ENCODE measurements at regions not wholly inside any gene's neighbourhood (a gene's known extent, or its start where the extent isn't known, plus 50 kb on each side); places are given as distances from the start of the nearest gene placed in this dataset.
A peak's percentile ranks its signal among the peaks of the same experiment; 100 is the strongest.

- DNase-seq, result no peak
Measured at GRCh38 chr16:6570530-6570929, 762.1 kb upstream of the RBFOX1 start.

GRCh38 chr16:6562986-6563385 is 769.7 kb upstream of the RBFOX1 start:
- DNase-seq, result no peak

DNA sequence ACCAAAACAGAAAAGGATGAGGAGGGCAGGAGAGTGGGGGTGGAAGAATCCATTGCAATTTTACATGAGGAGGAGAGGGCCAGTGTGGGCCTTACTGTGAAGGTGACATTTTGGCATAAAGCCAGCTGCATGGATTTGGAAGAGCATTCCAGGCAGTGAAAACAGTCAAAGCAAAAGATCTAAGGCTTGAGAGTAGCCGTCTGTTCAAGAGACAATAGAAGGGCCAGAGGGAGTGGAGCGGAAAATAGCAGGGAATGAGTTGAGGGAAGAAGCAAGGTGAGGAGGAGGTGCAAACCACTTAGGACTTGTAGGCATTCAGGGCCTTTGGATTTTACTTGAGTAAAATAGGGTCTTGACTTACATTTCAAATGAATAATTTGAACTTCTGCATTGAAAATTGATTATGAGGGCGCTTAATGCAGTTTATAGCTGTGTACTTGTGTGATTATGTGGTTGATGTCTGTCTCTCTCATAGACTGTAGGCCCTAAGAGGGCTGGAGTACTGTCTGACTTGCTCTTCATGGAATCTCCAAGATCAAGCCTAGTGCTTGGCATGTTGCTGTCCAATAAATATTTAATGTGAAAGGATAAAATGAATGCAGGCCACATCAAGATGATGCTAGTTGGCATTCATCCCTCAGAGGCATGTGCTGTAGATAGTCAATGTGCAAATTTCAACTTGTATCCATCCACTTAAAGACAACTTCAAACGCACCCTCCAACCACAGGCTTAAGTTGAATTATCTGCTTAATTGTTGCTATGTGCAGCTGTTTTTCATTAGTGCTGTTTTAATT is 772.1 kb upstream of the RBFOX1 start:
- DNase-seq, result no peak

- no peak for DNase-seq
Measured at GRCh38 chr16:6558661-6559060, 774.0 kb upstream of the RBFOX1 start.

GRCh38 chr16:6558126-6558525 is 774.5 kb upstream of the RBFOX1 start:
- DNase-seq, result peak; percentile 64

- no peak for DNase-seq
Measured at GRCh38 chr16:6557353-6558023, 775.2 kb upstream of the RBFOX1 start.

- no peak for DNase-seq
Measured at GRCh38 chr16:6549415-6549814, 783.2 kb upstream of the RBFOX1 start.

DNA sequence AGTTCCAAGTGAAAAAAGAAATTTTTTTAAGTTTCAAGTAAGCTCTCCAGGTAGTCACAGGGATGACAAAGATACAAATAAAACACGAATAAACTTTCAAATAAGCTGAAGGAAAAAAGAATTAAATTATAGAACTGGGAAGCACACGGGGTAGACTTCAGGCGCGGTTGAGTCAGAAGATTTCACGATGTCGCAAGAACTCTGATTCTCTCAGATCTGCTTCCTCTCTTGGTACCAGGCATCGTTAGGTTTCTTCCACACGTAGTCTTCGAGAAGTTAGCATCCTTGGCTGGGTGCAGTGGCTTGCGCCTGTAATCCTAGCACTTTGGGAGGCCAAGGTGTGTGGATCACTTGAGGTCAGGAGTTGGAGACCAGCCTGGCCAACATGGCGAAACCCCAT is 784.1 kb upstream of the RBFOX1 start:
- DNase-seq, result no peak

- no peak for DNase-seq
Measured at GRCh38 chr16:6547131-6547530, 785.5 kb upstream of the RBFOX1 start.

- no peak for DNase-seq
Measured at GRCh38 chr16:6545329-6545728, 787.3 kb upstream of the RBFOX1 start.

DNA sequence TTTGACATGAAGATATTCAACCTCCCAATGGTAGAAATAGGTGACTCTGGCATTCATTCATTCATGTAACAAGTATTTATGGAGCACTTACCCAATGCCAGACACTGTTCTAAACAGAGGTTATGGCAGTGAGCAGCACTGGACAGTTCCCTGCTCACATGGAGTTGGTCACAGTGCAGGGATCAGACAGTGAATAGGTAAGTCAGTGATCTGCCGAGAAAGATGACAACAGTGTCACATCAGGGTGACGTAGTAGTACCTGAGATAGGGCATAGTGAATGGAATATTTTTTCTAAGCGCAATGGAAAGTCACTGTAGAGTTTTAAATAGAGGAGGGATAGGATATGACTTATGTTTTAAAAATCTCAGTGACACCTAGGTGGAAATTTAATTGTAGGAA is 791.4 kb upstream of the RBFOX1 start:
- DNase-seq, result no peak

GRCh38 chr16:6536411-6536810 is 796.2 kb upstream of the RBFOX1 start:
- DNase-seq, result no peak

DNA sequence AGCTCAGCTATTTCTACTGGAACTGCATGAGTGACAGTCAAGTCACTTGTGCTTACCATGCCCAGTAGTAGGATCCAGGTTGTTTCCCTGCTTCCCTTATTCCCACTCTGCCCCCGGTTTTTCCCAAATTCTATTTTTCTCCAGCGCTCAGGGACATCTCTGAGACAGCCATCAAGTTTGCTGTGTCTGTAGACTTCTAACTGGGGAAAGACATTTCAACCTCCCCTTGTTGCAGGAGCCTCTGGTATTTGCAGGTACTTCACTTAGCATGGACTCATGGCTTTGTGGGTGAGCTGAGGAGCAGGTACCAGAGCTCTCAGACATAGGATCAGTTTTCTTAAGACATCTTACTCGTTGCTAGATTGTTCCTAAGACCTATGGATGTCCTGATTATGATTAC is 801.6 kb upstream of the RBFOX1 start:
- no peak for DNase-seq

DNA sequence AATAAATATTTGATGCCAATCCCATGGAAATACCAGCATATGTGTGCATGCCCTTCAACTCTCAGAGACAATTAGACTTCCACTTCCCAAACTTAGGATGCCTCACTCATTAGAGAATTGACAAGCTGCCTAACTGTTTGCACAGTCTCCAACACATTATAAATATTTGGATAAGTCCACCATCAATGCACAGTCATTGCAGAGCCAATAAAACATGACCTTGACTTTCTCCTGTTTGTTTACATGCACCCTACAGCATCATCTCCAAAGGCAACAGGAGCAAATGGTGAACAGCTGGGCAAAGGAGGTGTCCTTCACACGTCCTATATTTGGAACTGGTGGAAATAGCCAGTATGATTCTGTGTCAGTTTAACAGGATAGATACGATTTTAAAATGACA is 804.4 kb upstream of the RBFOX1 start:
- peak; percentile 23 for DNase-seq

- no peak for DNase-seq
Measured at GRCh38 chr16:6527646-6528045, 805.0 kb upstream of the RBFOX1 start.

DNA sequence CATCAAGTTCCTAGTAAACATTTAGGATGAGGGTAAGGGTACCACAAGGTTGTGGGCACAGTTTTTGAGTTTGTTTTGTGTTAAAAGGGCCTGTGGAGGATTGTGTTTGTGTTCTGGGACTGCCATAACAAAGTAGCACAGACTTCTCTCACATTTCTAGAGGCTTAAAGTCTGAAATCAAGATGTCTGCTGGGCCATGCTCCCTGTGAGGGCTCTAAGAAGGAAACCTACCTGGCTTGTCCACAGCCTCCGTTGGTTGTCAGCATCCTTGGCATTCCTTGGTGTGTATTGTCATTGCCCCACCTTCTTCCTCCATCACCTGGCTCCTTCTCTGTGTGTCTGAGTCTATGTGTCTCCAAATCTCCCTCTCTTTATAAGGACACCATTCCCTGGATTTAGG is 808.1 kb upstream of the RBFOX1 start:
- no peak for DNase-seq

GRCh38 chr16:6517020-6517720 is 815.5 kb upstream of the RBFOX1 start:
- no peak for DNase-seq

GRCh38 chr16:6512512-6512911 is 820.1 kb upstream of the RBFOX1 start:
- no peak for DNase-seq

GRCh38 chr16:6510261-6510660 is 822.4 kb upstream of the RBFOX1 start:
- no peak for DNase-seq

DNA sequence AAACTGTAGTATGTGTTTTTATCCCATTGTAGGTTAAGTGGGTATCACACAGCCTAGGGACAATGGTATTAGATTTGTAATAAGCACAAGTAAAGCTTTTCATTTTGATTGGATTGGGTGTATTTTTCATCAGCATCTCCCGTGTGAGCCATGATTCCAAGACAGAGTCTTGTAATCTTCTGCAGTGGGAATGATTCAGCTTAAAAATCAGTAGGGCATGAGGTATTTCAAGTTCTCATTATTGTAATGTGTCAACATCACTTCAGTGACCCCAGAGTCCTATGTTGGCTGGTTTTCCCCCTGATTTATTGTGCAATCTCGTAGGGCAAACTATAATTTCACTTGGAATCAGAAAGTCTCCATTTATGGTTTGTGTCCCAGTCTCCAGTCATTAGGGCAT is 833.2 kb upstream of the RBFOX1 start:
- DNase-seq, result no peak

DNA sequence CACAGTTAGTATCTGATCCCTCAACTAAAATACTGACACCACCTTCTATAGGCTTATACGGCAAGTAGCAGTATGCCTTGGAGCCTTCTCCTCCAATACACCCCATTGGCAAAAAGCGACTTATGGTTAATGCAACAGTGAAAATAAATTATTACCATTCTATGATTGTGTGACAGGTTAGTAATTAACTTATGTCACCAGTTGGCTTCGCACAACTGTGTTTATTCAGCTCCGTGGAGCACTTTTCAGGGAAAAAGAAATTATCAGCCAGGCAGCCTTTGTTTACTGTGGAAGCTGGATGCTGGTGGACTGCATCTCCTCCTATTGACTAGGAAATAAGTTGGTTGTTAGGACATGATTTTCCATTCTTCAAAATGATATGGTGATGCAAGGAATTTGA is 833.8 kb upstream of the RBFOX1 start:
- peak; percentile 67 for DNase-seq

DNA sequence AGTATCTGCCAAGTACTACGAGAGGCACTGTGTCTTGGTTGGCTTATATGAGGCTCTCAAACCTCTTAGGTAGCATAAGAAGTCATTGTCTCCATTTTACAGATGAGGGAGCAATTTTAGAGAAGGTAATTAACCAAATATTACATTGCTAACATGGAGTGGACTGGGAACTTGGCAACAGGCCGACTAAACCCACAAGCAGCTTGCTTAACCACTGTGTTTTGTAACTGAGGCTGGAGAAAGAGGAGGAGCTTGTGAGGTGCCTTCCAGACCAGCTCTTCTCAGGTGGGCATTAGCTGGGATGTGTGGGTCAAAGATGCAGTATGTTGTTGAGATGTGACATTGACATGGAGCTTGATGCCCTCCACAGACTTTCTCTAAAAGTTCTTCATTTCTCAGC is 835.6 kb upstream of the RBFOX1 start:
- DNase-seq, result no peak

- DNase-seq, result no peak
Measured at GRCh38 chr16:6495486-6496210, 837.0 kb upstream of the RBFOX1 start.
